Right atrium auricular region (tissue), 2 donors: ENCODE measurements at regions not wholly inside any gene's neighbourhood (a gene's known extent, or its start where the extent isn't known, plus 50 kb on each side); places are given as distances from the start of the nearest gene placed in this dataset.

Source experiments
- DNase-seq: peaks from one replicate; pipeline ENCODE4 v3.0.0-alpha.2; 2019; ENCODE audit warnings: low spot score
- H3K27ac ChIP-seq, 2 donors: fragments of 200-600 bp; sonication (generic); 1 replicate in 1 of 2; 2 replicates in 1 of 2; pipeline ENCODE4 v1.5.1; 2016 to 2019
- H3K27me3 ChIP-seq, 2 donors: fragments of 200-600 bp; sonication (generic); one replicate each; pipeline versions ENCODE4 v1.5.1 to v1.6.0; 2017 to 2019
- H3K36me3 ChIP-seq: fragments of 200-600 bp; sonication (generic); one replicate; pipeline ENCODE4 v1.5.1; 2016
- H3K4me1 ChIP-seq, 2 donors: fragments of 200-600 bp; sonication (generic); one replicate each; pipeline versions ENCODE4 v1.5.1 to v1.6.0; 2017 to 2019
- H3K4me3 ChIP-seq, 2 donors: fragments of 200-600 bp; sonication (generic); 1 replicate in 1 of 2; 2 replicates in 1 of 2; pipeline ENCODE4 v1.5.1; 2017 to 2019; ENCODE audit warnings: mild to moderate bottlenecking in 1 of 2, moderate library complexity in 1 of 2
- H3K9me3 ChIP-seq, 2 donors: fragments of 200-600 bp; sonication (generic); one replicate each; pipeline ENCODE4 v1.5.1; 2019
- CTCF ChIP-seq, 2 donors: fragments of 200-600 bp; sonication (generic); IDR thresholded peaks; one replicate each; pipeline ENCODE4 v1.5.1; 2019; ENCODE audit warnings: antibody characterized with exemption in 2 of 2

GRCh38 chr3:74897006-74897405, 282.5 kb upstream of the CNTN3 start:
- TF ChIP-seq CTCF (IDR thresholded peaks at IDR 0.05), result peak in 1 of 2 donors; percentile 37
- H3K27ac ChIP-seq, result no peak overlapping the region
- DNase-seq, result no peak
- no peaks in the 10 kb centered on the region for H3K9me3 ChIP-seq
- H3K36me3 ChIP-seq, result no peaks in the 10 kb centered on the region
- no peaks in the 10 kb centered on the region for H3K27me3 ChIP-seq
- H3K4me3 ChIP-seq, result no peak overlapping the region
- no peaks in the 10 kb centered on the region for H3K4me1 ChIP-seq

- peaks cover 0 to 13% of the 10 kb centered on the region in 2 donors for H3K9me3 ChIP-seq
- H3K4me3 ChIP-seq, result no peak overlapping the region
- no peak for TF ChIP-seq CTCF (IDR thresholded peaks at IDR 0.05)
- H3K27me3 ChIP-seq, result no peaks in the 10 kb centered on the region
- no peak for DNase-seq
- no peaks in the 10 kb centered on the region for H3K4me1 ChIP-seq
- no peaks in the 10 kb centered on the region for H3K36me3 ChIP-seq
- no peak overlapping the region for H3K27ac ChIP-seq
Observed at GRCh38 chr3:74891312-74891711, 276.9 kb upstream of the CNTN3 start.

GRCh38 chr3:74883690-74884089, 269.2 kb upstream of the CNTN3 start:
- H3K36me3 ChIP-seq, result no peaks in the 10 kb centered on the region
- no peaks in the 10 kb centered on the region for H3K4me1 ChIP-seq
- peaks cover 0 to 13% of the 10 kb centered on the region in 2 donors for H3K9me3 ChIP-seq
- no peak overlapping the region for H3K4me3 ChIP-seq
- no peak overlapping the region for H3K27ac ChIP-seq
- no peak for DNase-seq
- no peaks in the 10 kb centered on the region for H3K27me3 ChIP-seq
- TF ChIP-seq CTCF (IDR thresholded peaks at IDR 0.05), result no peak

GRCh38 chr3:74883222-74883621, 268.8 kb upstream of the CNTN3 start:
- no peaks in the 10 kb centered on the region for H3K4me1 ChIP-seq
- TF ChIP-seq CTCF (IDR thresholded peaks at IDR 0.05), result no peak
- no peaks in the 10 kb centered on the region for H3K36me3 ChIP-seq
- H3K4me3 ChIP-seq, result no peak overlapping the region
- H3K27me3 ChIP-seq, result no peaks in the 10 kb centered on the region
- peaks cover 0 to 13% of the 10 kb centered on the region in 2 donors for H3K9me3 ChIP-seq
- H3K27ac ChIP-seq, result no peak overlapping the region
- DNase-seq, result no peak

- Histone ChIP-seq H3K27ac (no peak overlapping the region), H3K9me3 (no peaks in the 10 kb centered on the region), H3K27me3 (no peaks in the 10 kb centered on the region), H3K4me3 (no peak overlapping the region), H3K4me1 (no peaks in the 10 kb centered on the region), H3K36me3 (no peaks in the 10 kb centered on the region)
- no peak for DNase-seq
- TF ChIP-seq CTCF (IDR thresholded peaks at IDR 0.05), result no peak
Observed at GRCh38 chr3:74880237-74880636, 265.8 kb upstream of the CNTN3 start.

GRCh38 chr3:74866357-74867030, 252.0 kb upstream of the CNTN3 start:
- DNase-seq, result no peak
- TF ChIP-seq CTCF (IDR thresholded peaks at IDR 0.05), result no peak
- no peaks in the 10 kb centered on the region for H3K36me3 ChIP-seq
- no peaks in the 10 kb centered on the region for H3K27me3 ChIP-seq
- H3K4me1 ChIP-seq, result no peaks in the 10 kb centered on the region
- H3K9me3 ChIP-seq, result no peaks in the 10 kb centered on the region
- no peak overlapping the region for H3K4me3 ChIP-seq
- no peak overlapping the region for H3K27ac ChIP-seq
